ENCODE measurements at regions not wholly inside any gene's neighbourhood (a gene's known extent, or its start where the extent isn't known, plus 50 kb on each side); places are given as distances from the start of the nearest gene placed in this dataset.

- H3K79me2 ChIP-seq (ENCODE audit: insufficient read depth, low read length) = no peaks in the 10 kb centered on the region
- no peaks in the 10 kb centered on the region for H3K9me3 ChIP-seq (ENCODE audit: insufficient read depth, low read depth, low read length)
- H3K27me3 ChIP-seq (ENCODE audit: insufficient read depth, low read length, poor library complexity, severe bottlenecking) = no peaks in the 10 kb centered on the region
- no peak for TF ChIP-seq EZH2phosphoT487 (IDR thresholded peaks at IDR 0.05; ENCODE audit: borderline replicate concordance)
- TF ChIP-seq CTCF (conservative IDR thresholded peaks at IDR 0.05; ENCODE audit: low read length) = no peak
- H3K36me3 ChIP-seq (ENCODE audit: insufficient read depth, low read length) = no peaks in the 10 kb centered on the region
- H3K4me3 ChIP-seq (ENCODE audit: low read length, poor library complexity, severe bottlenecking) = no peak overlapping the region
- H3K9ac ChIP-seq (ENCODE audit: low read depth, low read length, poor library complexity, severe bottlenecking) = no peak overlapping the region
- H3K4me2 ChIP-seq (ENCODE audit: low read depth, low read length, poor library complexity, severe bottlenecking) = no peak overlapping the region
- H4K20me1 ChIP-seq (ENCODE audit: insufficient read depth, low read length, poor library complexity, severe bottlenecking) = no peaks in the 10 kb centered on the region
- H2AFZ ChIP-seq (ENCODE audit: low read length) = no peak overlapping the region
- no peaks in the 10 kb centered on the region for H3F3A ChIP-seq (ENCODE audit: low read depth)
- no peaks in the 10 kb centered on the region for H3K4me1 ChIP-seq (ENCODE audit: insufficient read depth, low read length, poor library complexity, severe bottlenecking)
- H3K9me2 ChIP-seq (replicated peaks; ENCODE audit: low read depth, low read length) = no peaks in the 10 kb centered on the region
These were observed 881.3 kb upstream of the FAM98A start for GRCh38 chr2:34480366-34480765.

- no peaks in the 10 kb centered on the region for H3K9me2 ChIP-seq (replicated peaks; ENCODE audit: low read depth, low read length)
- TF ChIP-seq EZH2phosphoT487 (IDR thresholded peaks at IDR 0.05; ENCODE audit: borderline replicate concordance) = no peak
- no peak for TF ChIP-seq CTCF (conservative IDR thresholded peaks at IDR 0.05; ENCODE audit: low read length)
- no peak overlapping the region for H3K4me2 ChIP-seq (ENCODE audit: low read depth, low read length, poor library complexity, severe bottlenecking)
- no peaks in the 10 kb centered on the region for H4K20me1 ChIP-seq (ENCODE audit: insufficient read depth, low read length, poor library complexity, severe bottlenecking)
- no peaks in the 10 kb centered on the region for H3F3A ChIP-seq (ENCODE audit: low read depth)
- no peaks in the 10 kb centered on the region for H3K9me3 ChIP-seq (ENCODE audit: insufficient read depth, low read depth, low read length)
- no peak overlapping the region for H3K9ac ChIP-seq (ENCODE audit: low read depth, low read length, poor library complexity, severe bottlenecking)
- no peak overlapping the region for H2AFZ ChIP-seq (ENCODE audit: low read length)
- no peak overlapping the region for H3K4me3 ChIP-seq (ENCODE audit: low read length, poor library complexity, severe bottlenecking)
- no peaks in the 10 kb centered on the region for H3K4me1 ChIP-seq (ENCODE audit: insufficient read depth, low read length, poor library complexity, severe bottlenecking)
- no peaks in the 10 kb centered on the region for H3K79me2 ChIP-seq (ENCODE audit: insufficient read depth, low read length)
- no peaks in the 10 kb centered on the region for H3K36me3 ChIP-seq (ENCODE audit: insufficient read depth, low read length)
- no peaks in the 10 kb centered on the region for H3K27me3 ChIP-seq (ENCODE audit: insufficient read depth, low read length, poor library complexity, severe bottlenecking)
These were observed 876.1 kb upstream of the FAM98A start for GRCh38 chr2:34475156-34475555.

GRCh38 chr2:34474646-34475045, 875.5 kb upstream of the FAM98A start:
- Histone ChIP-seq H4K20me1 (ENCODE audit: insufficient read depth, low read length, poor library complexity, severe bottlenecking) (no peaks in the 10 kb centered on the region), H3K4me1 (ENCODE audit: insufficient read depth, low read length, poor library complexity, severe bottlenecking) (no peaks in the 10 kb centered on the region), H3F3A (ENCODE audit: low read depth) (no peaks in the 10 kb centered on the region), H3K9ac (ENCODE audit: low read depth, low read length, poor library complexity, severe bottlenecking) (no peak overlapping the region), H3K79me2 (ENCODE audit: insufficient read depth, low read length) (no peaks in the 10 kb centered on the region), H3K4me2 (ENCODE audit: low read depth, low read length, poor library complexity, severe bottlenecking) (no peak overlapping the region), H2AFZ (ENCODE audit: low read length) (no peak overlapping the region), H3K27me3 (ENCODE audit: insufficient read depth, low read length, poor library complexity, severe bottlenecking) (no peaks in the 10 kb centered on the region), H3K36me3 (ENCODE audit: insufficient read depth, low read length) (no peaks in the 10 kb centered on the region), H3K4me3 (ENCODE audit: low read length, poor library complexity, severe bottlenecking) (no peak overlapping the region), H3K9me3 (ENCODE audit: insufficient read depth, low read depth, low read length) (no peaks in the 10 kb centered on the region), H3K9me2 (replicated peaks; ENCODE audit: low read depth, low read length) (no peaks in the 10 kb centered on the region)
- no peak for TF ChIP-seq CTCF (conservative IDR thresholded peaks at IDR 0.05; ENCODE audit: low read length)
- TF ChIP-seq EZH2phosphoT487 (IDR thresholded peaks at IDR 0.05; ENCODE audit: borderline replicate concordance) = no peak
